ENCODE measurements at regions not wholly inside any gene's neighbourhood (a gene's known extent, or its start where the extent isn't known, plus 50 kb on each side); places are given as distances from the start of the nearest gene placed in this dataset.

DNA sequence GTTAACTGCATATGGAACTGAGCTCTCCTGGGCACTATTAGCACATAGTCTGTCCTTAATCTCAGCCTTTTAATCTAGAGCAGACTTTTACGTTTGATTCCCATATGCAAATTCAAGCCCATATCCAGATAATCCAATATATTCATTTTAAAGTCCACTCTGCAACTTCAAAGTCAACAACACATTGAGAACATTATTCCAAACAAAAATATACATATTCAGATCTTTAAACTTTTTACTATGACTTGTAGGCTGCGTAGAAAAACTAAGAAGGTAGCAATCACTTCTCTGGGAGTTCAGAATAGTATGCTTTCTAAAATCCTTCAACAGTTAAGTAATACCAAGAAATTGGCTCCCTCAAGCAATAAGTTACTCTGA is 499.4 kb downstream of the SPATA31D1 start:
- Histone ChIP-seq H2AFZ (ENCODE audit: low read depth, low read length, severe bottlenecking) (no peak overlapping the region), H3K4me3 (ENCODE audit: insufficient read depth, low read length, poor library complexity, severe bottlenecking) (no peak overlapping the region), H3K9me3 (ENCODE audit: insufficient read depth, low read length) (no peaks in the 10 kb centered on the region), H3K27me3 (ENCODE audit: low read length) (no peaks in the 10 kb centered on the region), H3K9ac (ENCODE audit: low read length) (no peak overlapping the region), H3K27ac (ENCODE audit: low read depth, low read length) (no peak overlapping the region), H3F3A (ENCODE audit: insufficient read depth) (no peaks in the 10 kb centered on the region), H3K36me3 (ENCODE audit: low read length) (no peaks in the 10 kb centered on the region), H3K79me2 (ENCODE audit: insufficient read depth, low read length) (no peaks in the 10 kb centered on the region), H3K4me2 (ENCODE audit: low read depth, low read length, poor library complexity, severe bottlenecking) (no peak overlapping the region), H4K20me1 (ENCODE audit: low read depth, low read length) (no peaks in the 10 kb centered on the region), H3K9me2 (replicated peaks; ENCODE audit: insufficient read depth, low read length) (no peaks in the 10 kb centered on the region)
- TF ChIP-seq, protein P1, sequence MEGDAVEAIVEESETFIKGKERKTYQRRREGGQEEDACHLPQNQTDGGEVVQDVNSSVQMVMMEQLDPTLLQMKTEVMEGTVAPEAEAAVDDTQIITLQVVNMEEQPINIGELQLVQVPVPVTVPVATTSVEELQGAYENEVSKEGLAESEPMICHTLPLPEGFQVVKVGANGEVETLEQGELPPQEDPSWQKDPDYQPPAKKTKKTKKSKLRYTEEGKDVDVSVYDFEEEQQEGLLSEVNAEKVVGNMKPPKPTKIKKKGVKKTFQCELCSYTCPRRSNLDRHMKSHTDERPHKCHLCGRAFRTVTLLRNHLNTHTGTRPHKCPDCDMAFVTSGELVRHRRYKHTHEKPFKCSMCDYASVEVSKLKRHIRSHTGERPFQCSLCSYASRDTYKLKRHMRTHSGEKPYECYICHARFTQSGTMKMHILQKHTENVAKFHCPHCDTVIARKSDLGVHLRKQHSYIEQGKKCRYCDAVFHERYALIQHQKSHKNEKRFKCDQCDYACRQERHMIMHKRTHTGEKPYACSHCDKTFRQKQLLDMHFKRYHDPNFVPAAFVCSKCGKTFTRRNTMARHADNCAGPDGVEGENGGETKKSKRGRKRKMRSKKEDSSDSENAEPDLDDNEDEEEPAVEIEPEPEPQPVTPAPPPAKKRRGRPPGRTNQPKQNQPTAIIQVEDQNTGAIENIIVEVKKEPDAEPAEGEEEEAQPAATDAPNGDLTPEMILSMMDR (IDR thresholded peaks at IDR 0.05; ENCODE audit: insufficient read depth, low read length, poor library complexity, severe bottlenecking), result no peak
- TF ChIP-seq EZH2phosphoT487 (conservative IDR thresholded peaks at IDR 0.05; ENCODE audit: low read length), result no peak

DNA sequence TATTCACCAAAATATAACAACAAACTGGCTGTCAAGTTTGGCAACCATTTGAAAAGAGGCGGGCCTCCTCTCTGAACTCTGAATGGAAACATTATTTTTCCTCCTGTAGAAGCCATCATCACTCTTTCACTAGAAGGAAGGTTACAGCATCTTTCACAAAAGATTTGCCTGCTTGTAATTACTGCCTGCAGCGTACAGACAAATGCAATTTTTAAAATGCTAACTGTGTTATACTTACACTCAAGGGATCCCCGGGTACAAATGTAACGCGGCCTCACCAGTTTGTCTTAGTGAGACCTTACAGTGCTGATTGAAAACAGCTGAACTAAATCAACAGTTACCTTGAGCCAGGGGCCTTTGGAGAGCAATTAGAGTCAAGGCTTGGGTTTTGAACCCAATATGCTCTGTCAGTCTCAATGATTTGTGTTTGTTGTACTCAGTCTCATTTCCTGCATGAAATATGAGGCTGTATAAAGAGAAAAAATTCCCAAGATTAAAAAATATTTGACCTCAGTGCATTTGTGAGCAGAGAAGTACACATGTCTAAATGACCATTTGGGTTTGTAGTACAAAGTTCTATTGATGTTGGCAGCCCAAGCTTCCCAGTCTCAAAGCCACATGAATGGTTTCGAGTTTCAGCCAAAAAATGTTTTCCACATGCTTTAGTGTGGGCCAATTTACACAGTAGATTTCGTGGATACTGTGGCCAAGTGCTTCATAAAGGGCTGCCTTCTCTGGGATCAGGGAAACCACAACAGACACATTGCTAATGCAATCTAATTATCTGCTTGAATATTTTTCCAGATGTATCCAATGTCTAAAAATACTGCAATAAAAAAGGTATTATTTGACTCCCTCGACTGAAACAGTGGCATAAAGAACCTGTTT is 500.0 kb downstream of the SPATA31D1 start:
- no peak overlapping the region for H3K9ac ChIP-seq (ENCODE audit: low read length)
- H3K79me2 ChIP-seq (ENCODE audit: insufficient read depth, low read length), result no peaks in the 10 kb centered on the region
- no peaks in the 10 kb centered on the region for H3K27me3 ChIP-seq (ENCODE audit: low read length)
- no peaks in the 10 kb centered on the region for H4K20me1 ChIP-seq (ENCODE audit: low read depth, low read length)
- TF ChIP-seq, protein P1 (IDR thresholded peaks at IDR 0.05; ENCODE audit: insufficient read depth, low read length, poor library complexity, severe bottlenecking), result no peak
- TF ChIP-seq EZH2phosphoT487 (conservative IDR thresholded peaks at IDR 0.05; ENCODE audit: low read length), result no peak
- H2AFZ ChIP-seq (ENCODE audit: low read depth, low read length, severe bottlenecking), result no peak overlapping the region
- no peak overlapping the region for H3K27ac ChIP-seq (ENCODE audit: low read depth, low read length)
- no peaks in the 10 kb centered on the region for H3K36me3 ChIP-seq (ENCODE audit: low read length)
- no peaks in the 10 kb centered on the region for H3K9me2 ChIP-seq (replicated peaks; ENCODE audit: insufficient read depth, low read length)
- H3F3A ChIP-seq (ENCODE audit: insufficient read depth), result no peaks in the 10 kb centered on the region
- H3K4me2 ChIP-seq (ENCODE audit: low read depth, low read length, poor library complexity, severe bottlenecking), result no peak overlapping the region
- H3K4me3 ChIP-seq (ENCODE audit: insufficient read depth, low read length, poor library complexity, severe bottlenecking), result no peak overlapping the region
- H3K9me3 ChIP-seq (ENCODE audit: insufficient read depth, low read length), result no peaks in the 10 kb centered on the region

DNA sequence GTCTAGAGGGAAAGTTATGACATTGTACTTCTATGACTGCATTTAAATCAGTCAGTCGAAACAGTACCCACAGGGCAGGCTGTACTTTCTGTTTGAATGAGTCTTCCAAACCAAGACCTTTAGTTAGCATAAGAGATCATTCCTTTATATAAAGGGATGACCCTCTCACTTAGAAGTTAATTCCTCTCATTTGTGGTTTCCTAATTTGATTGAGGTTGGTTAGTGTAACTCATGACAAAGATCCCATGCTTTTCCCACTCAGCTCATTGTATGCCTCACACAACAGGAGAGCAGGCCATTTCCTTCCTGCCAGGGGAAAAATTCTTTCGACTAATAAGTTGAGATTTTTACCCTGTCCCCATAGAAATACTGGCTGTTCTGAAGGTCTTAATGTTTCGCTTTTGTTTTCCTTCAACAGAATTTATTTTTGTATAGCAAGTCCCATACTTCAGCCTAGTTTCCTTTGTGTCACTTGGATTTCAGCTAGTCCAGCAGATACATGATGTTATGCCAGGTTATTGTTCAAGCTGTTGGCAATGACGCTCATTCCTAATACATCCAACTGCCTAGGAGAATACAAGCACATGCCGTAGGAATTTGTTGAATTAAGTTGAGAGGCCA is 500.7 kb downstream of the SPATA31D1 start:
- TF ChIP-seq, protein P1 (IDR thresholded peaks at IDR 0.05; ENCODE audit: insufficient read depth, low read length, poor library complexity, severe bottlenecking), result no peak
- TF ChIP-seq EZH2phosphoT487 (conservative IDR thresholded peaks at IDR 0.05; ENCODE audit: low read length), result no peak
- no peak overlapping the region for H3K27ac ChIP-seq (ENCODE audit: low read depth, low read length)
- no peaks in the 10 kb centered on the region for H3K9me2 ChIP-seq (replicated peaks; ENCODE audit: insufficient read depth, low read length)
- no peaks in the 10 kb centered on the region for H3K9me3 ChIP-seq (ENCODE audit: insufficient read depth, low read length)
- H2AFZ ChIP-seq (ENCODE audit: low read depth, low read length, severe bottlenecking), result no peak overlapping the region
- no peaks in the 10 kb centered on the region for H4K20me1 ChIP-seq (ENCODE audit: low read depth, low read length)
- no peak overlapping the region for H3K9ac ChIP-seq (ENCODE audit: low read length)
- H3K4me3 ChIP-seq (ENCODE audit: insufficient read depth, low read length, poor library complexity, severe bottlenecking), result no peak overlapping the region
- no peak overlapping the region for H3K4me2 ChIP-seq (ENCODE audit: low read depth, low read length, poor library complexity, severe bottlenecking)
- no peaks in the 10 kb centered on the region for H3K36me3 ChIP-seq (ENCODE audit: low read length)
- H3K79me2 ChIP-seq (ENCODE audit: insufficient read depth, low read length), result no peaks in the 10 kb centered on the region
- no peaks in the 10 kb centered on the region for H3F3A ChIP-seq (ENCODE audit: insufficient read depth)
- no peaks in the 10 kb centered on the region for H3K27me3 ChIP-seq (ENCODE audit: low read length)
